GM12878 (cell line): ENCODE measurements at regions not wholly inside any gene's neighbourhood (a gene's known extent, or its start where the extent isn't known, plus 50 kb on each side); places are given as distances from the start of the nearest gene placed in this dataset.

Experiments used
- ATAC-seq: fragments of 200-7000 bp; cut with Tn5 transposase; 3 replicates; pipeline ENCODE4 v1.9.1; 2020; ENCODE audit warnings: mild to moderate bottlenecking, moderate library complexity
- BruUV-seq: library from RNA; stranded (reverse); fragments of 400-500 nt; replicated peaks from 2 replicates; lab custom pipeline; 2021; lab: Mats Ljungman, UMichigan
- CTCF ChIA-PET: fragments of 300-600 bp; sonication (Branson Sonifier 250); formaldehyde crosslinking; extraction: SDS; loops from one replicate; lab custom pipeline; 2021; ENCODE audit warnings: inconsistent platforms; lab: Yijun Ruan, JAX
- POLR2A ChIA-PET: fragments of 350-600 bp; formaldehyde crosslinking; extraction: SDS; loops from one replicate; lab custom pipeline; 2021; ENCODE audit warnings: inconsistent platforms; lab: Charles Lee
- RAD21 ChIA-PET: fragments of 300-600 bp; sonication (Branson Sonifier 250); formaldehyde crosslinking; loops from one replicate; lab custom pipeline; 2023; ENCODE audit warnings: antibody characterized with exemption; ENCODE audit not compliant: unreplicated experiment; lab: Charles Lee
- SMC1A ChIA-PET: fragments of 300-600 bp; sonication (Branson Sonifier 250); formaldehyde crosslinking; loops from one replicate; lab custom pipeline; 2023; ENCODE audit not compliant: unreplicated experiment, uncharacterized antibody; lab: Charles Lee
- DNase-seq: peaks from one replicate; pipeline ENCODE4 v3.0.0-alpha.2; 2011; ENCODE audit warnings: low read depth, low spot score
- FAIRE-seq: peaks from 3 replicates; lab custom pipeline; 2011; peaks lifted over from hg19 to GRCh38; lab: Jason Lieb, UNC
- H2AFZ ChIP-seq: 2 replicates; pipeline ENCODE4 v1.6.0; 2011; ENCODE audit warnings: low read depth, low read length, control low read depth; ENCODE audit not compliant: control insufficient read depth
- H3K27ac ChIP-seq: 2 replicates; pipeline ENCODE4 v1.5.1; 2011; ENCODE audit warnings: control low read depth; ENCODE audit not compliant: control insufficient read depth, insufficient read depth
- H3K27me3 ChIP-seq, 2 experiments: replicated peaks in 1 of 2; 2 replicates each; pipeline versions ENCODE4 v1.6.0 to v1.6.1; 2011; ENCODE audit warnings: low read length in 1 of 2; ENCODE audit not compliant: control insufficient read depth in 2 of 2, insufficient read depth in 2 of 2
- H3K36me3 ChIP-seq, 2 experiments: 2 replicates each; pipeline ENCODE4 v1.5.1; 2011; ENCODE audit warnings: low read length in 1 of 2; ENCODE audit not compliant: control insufficient read depth in 2 of 2, insufficient read depth in 2 of 2
- H3K4me1 ChIP-seq: 2 replicates; pipeline ENCODE4 v1.6.1; 2011; ENCODE audit warnings: mild to moderate bottlenecking, low read length, moderate library complexity, mixed read lengths; ENCODE audit not compliant: control insufficient read depth, insufficient read depth
- H3K4me2 ChIP-seq: 2 replicates; pipeline ENCODE4 v1.6.0; 2011; ENCODE audit warnings: control low read depth; ENCODE audit not compliant: control insufficient read depth, insufficient read depth
- H3K4me3 ChIP-seq: fragments of 200-600 bp; sonication (generic); 2 replicates; pipeline ENCODE4 v1.5.1; 2016
- H3K79me2 ChIP-seq: 2 replicates; pipeline ENCODE4 v1.6.0; 2011; ENCODE audit warnings: low read length; ENCODE audit not compliant: control insufficient read depth, insufficient read depth
- H3K9ac ChIP-seq: 2 replicates; pipeline ENCODE4 v1.8.0; 2011; ENCODE audit warnings: low read length, control low read depth, mixed read lengths; ENCODE audit not compliant: control insufficient read depth, insufficient read depth
- H3K9me3 ChIP-seq: replicated peaks from 3 replicates; pipeline ENCODE4 v1.5.1; 2011; ENCODE audit warnings: mild to moderate bottlenecking, low read length; ENCODE audit not compliant: control insufficient read depth, insufficient read depth
- H4K20me1 ChIP-seq: 2 replicates; pipeline ENCODE4 v1.6.0; 2011; ENCODE audit not compliant: control insufficient read depth, insufficient read depth
- ASH2L ChIP-seq: fragments of 300-600, 200-600 bp; sonication (generic); IDR thresholded peaks from 2 replicates; pipeline ENCODE4 v1.6.1; 2017; ENCODE audit warnings: low read depth, mild to moderate bottlenecking, borderline replicate concordance
- ATF7 ChIP-seq: fragments of 450-650 bp; IDR thresholded peaks from 2 replicates; pipeline ENCODE4 v1.6.1; 2016; ENCODE audit warnings: low read depth, mild to moderate bottlenecking
- CHD2 ChIP-seq: IDR thresholded peaks from 2 replicates; pipeline ENCODE4 v1.6.1; 2011; ENCODE audit warnings: low read depth, low read length, improper control_type of control experiment, borderline replicate concordance
- CUX1 ChIP-seq: IDR thresholded peaks from 2 replicates; pipeline ENCODE4 v1.6.1; 2012; ENCODE audit warnings: improper control_type of control experiment, low read depth, low read length; ENCODE audit not compliant: insufficient replicate concordance
- NFYB ChIP-seq: IDR thresholded peaks from 2 replicates; pipeline ENCODE4 v1.6.1; 2011; ENCODE audit warnings: low read depth, mild to moderate bottlenecking, low read length, improper control_type of control experiment, moderate library complexity; ENCODE audit not compliant: insufficient read depth
- NR2C1 ChIP-seq: fragments of 450-650 bp; IDR thresholded peaks from 2 replicates; pipeline ENCODE4 v1.6.1; 2017; ENCODE audit warnings: antibody characterized with exemption, mild to moderate bottlenecking, moderate library complexity
- PML ChIP-seq: IDR thresholded peaks from 2 replicates; pipeline ENCODE4 v1.6.1; 2012; ENCODE audit warnings: low read length, inconsistent platforms
- POLR2AphosphoS2 ChIP-seq: IDR thresholded peaks from 2 replicates; pipeline ENCODE4 v1.6.1; 2011; ENCODE audit warnings: low read depth, mild to moderate bottlenecking, low read length, improper control_type of control experiment, moderate library complexity
- RELB ChIP-seq: fragments of 450-650 bp; IDR thresholded peaks from 2 replicates; pipeline ENCODE4 v1.6.1; 2017; ENCODE audit warnings: low read depth, mild to moderate bottlenecking, moderate library complexity
- STAT1 ChIP-seq: fragments of 450-650 bp; conservative IDR thresholded peaks from 2 replicates; pipeline ENCODE4 v1.6.1; 2014; ENCODE audit warnings: antibody characterized with exemption, mild to moderate bottlenecking
- WGBS: methylation state at CpG from one replicate; pipeline ENCODE4 v1.1.6; 2016; ENCODE audit warnings: low lambda C conversion rate; ENCODE audit not compliant: insufficient replicate concordance, insufficient coverage; ENCODE audit errors: missing lambda C conversion rate; 5-methylcytosine and 5-hydroxymethylcytosine counted together
- in situ Hi-C: fragments of 300-500 bp; cut with MboI; formaldehyde crosslinking; loops from 9 replicates; pipeline ENCODE4 v1.14.3; 2018; ENCODE audit warnings: mixed read lengths
- intact Hi-C: fragments of 100-400 bp; cut with micrococcal nuclease; formaldehyde crosslinking; loops from one replicate; pipeline ENCODE4 v1.14.2; 2022; ENCODE audit not compliant: unreplicated experiment
- TF ChIP-seq, protein P1 (sequence below): fragments of 450-650 bp; IDR thresholded peaks from 2 replicates; pipeline ENCODE4 v1.6.1; 2016; ENCODE audit warnings: mild to moderate bottlenecking, moderate library complexity, borderline replicate concordance

GRCh38 chr3:193023218-193023617 is 105.6 kb upstream of the MB21D2 start:
- POLR2A ChIA-PET = no interaction called here
- Histone ChIP-seq H2AFZ (no peak overlapping the region), H3K4me2 (no peak overlapping the region), H3K27ac (no peak overlapping the region), H4K20me1 (no peaks in the 10 kb centered on the region), H3K79me2 (no peaks in the 10 kb centered on the region), H3K9ac (no peak overlapping the region), H3K9me3 (no peaks in the 10 kb centered on the region), H3K36me3 (no peaks in the 10 kb centered on the region), H3K4me1 (no peaks in the 10 kb centered on the region), H3K4me3 (no peak overlapping the region), H3K27me3 (no peaks in the 10 kb centered on the region)
- SMC1A ChIA-PET = interaction anchor here (1.1 to 2.8 kb wide), 2 partner anchors 8 to 15 kb away, joined by 3 to 8 read pairs; no protein-coding TSS in a partner anchor
- CTCF ChIA-PET = interaction anchor here (1.2 kb wide), 1 partner anchor 206 kb away, joined by 4 read pairs; no protein-coding TSS in a partner anchor
- ATAC-seq = no peak
- in situ Hi-C loops = no loop called here
- intact Hi-C loops = no loop called here
- WGBS = 0% methylated on average over 1 of the region's 1 CpG
- BruUV-seq = no TSS peak
- FAIRE-seq = no peak
- no peak for DNase-seq
- RAD21 ChIA-PET = interaction anchor here (2.0 kb wide), 1 partner anchor 208 kb away, joined by 5 read pairs; no protein-coding TSS in a partner anchor
- TF ChIP-seq, protein P1, sequence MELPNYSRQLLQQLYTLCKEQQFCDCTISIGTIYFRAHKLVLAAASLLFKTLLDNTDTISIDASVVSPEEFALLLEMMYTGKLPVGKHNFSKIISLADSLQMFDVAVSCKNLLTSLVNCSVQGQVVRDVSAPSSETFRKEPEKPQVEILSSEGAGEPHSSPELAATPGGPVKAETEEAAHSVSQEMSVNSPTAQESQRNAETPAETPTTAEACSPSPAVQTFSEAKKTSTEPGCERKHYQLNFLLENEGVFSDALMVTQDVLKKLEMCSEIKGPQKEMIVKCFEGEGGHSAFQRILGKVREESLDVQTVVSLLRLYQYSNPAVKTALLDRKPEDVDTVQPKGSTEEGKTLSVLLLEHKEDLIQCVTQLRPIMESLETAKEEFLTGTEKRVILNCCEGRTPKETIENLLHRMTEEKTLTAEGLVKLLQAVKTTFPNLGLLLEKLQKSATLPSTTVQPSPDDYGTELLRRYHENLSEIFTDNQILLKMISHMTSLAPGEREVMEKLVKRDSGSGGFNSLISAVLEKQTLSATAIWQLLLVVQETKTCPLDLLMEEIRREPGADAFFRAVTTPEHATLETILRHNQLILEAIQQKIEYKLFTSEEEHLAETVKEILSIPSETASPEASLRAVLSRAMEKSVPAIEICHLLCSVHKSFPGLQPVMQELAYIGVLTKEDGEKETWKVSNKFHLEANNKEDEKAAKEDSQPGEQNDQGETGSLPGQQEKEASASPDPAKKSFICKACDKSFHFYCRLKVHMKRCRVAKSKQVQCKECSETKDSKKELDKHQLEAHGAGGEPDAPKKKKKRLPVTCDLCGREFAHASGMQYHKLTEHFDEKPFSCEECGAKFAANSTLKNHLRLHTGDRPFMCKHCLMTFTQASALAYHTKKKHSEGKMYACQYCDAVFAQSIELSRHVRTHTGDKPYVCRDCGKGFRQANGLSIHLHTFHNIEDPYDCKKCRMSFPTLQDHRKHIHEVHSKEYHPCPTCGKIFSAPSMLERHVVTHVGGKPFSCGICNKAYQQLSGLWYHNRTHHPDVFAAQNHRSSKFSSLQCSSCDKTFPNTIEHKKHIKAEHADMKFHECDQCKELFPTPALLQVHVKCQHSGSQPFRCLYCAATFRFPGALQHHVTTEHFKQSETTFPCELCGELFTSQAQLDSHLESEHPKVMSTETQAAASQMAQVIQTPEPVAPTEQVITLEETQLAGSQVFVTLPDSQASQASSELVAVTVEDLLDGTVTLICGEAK = no peak
- TF ChIP-seq ASH2L (no peak), RELB (no peak), CHD2 (no peak), CUX1 (no peak), NR2C1 (no peak), PML (no peak), POLR2AphosphoS2 (no peak), STAT1 (no peak), NFYB (no peak), ATF7 (no peak)
